ENCODE measurements at regions not wholly inside any gene's neighbourhood (a gene's known extent, or its start where the extent isn't known, plus 50 kb on each side); places are given as distances from the start of the nearest gene placed in this dataset.

- H3K27me3 ChIP-seq (ENCODE audit: control insufficient read depth in 2 of 2, insufficient read depth in 2 of 2, low read length in 2 of 2) = no peaks in the 10 kb centered on the region
- peak overlapping the region in 1 of 2 donors; percentile 53 for H3K27ac ChIP-seq (ENCODE audit: low read depth in 1 of 2, low read length in 2 of 2)
- Mint-ChIP-seq H3K4me3 (no peak overlapping the region), H3K27ac (peak overlapping the region in 3 of 7 donors; percentile 25 to 76 (median 60)), H3K36me3 (peaks cover 0 to 2% of the 10 kb centered on the region in 2 donors), H3K27me3 (ENCODE audit: low read depth in 3 of 3) (peaks cover 3 to 9% (median 6%) of the 10 kb centered on the region in 3 donors), H3K4me1 (peaks cover 45% of the 10 kb centered on the region), H3K9me3 (peaks cover 6 to 14% (median 9%) of the 10 kb centered on the region in 7 donors)
- H3K79me2 ChIP-seq (ENCODE audit: insufficient read depth, low read length) = no peaks in the 10 kb centered on the region
- H3K4me2 ChIP-seq (replicated peaks; ENCODE audit: extremely low read depth, low read length, poor library complexity, severe bottlenecking) = no peak overlapping the region
- intact Hi-C loops (cut with micrococcal nuclease) = no loop called here
- no peaks in the 10 kb centered on the region for H3K36me3 ChIP-seq (replicated peaks in 1 of 2; ENCODE audit: control insufficient read depth in 1 of 2, insufficient read depth in 2 of 2, low read length in 2 of 2)
- H3K4me3 ChIP-seq (replicated peaks in 1 of 3; ENCODE audit: low read depth in 2 of 3, low read length in 3 of 3) = no peak overlapping the region
- no peaks in the 10 kb centered on the region for H3K9me3 ChIP-seq (replicated peaks in 1 of 2; ENCODE audit: control insufficient read depth in 1 of 2, insufficient read depth in 1 of 2, low read length in 2 of 2)
- no peak for TF ChIP-seq CTCF (IDR thresholded peaks at IDR 0.05)
- H3K4me1 ChIP-seq (ENCODE audit: control insufficient read depth in 1 of 2, insufficient read depth in 2 of 2, low read length in 2 of 2) = peaks cover 43 to 44% of the 10 kb centered on the region in 2 donors
- DNase-seq = no peak
- no peaks in the 10 kb centered on the region for H4K20me1 ChIP-seq (ENCODE audit: insufficient read depth, low read length)
- no peak overlapping the region for H3K9ac ChIP-seq (ENCODE audit: insufficient read depth, low read length, poor library complexity, severe bottlenecking)
- WGBS (ENCODE audit: insufficient coverage) = 100% methylated on average over 1 of the region's 5 CpGs
- no peak overlapping the region for H2AFZ ChIP-seq (ENCODE audit: insufficient read depth, low read depth, low read length, poor library complexity, severe bottlenecking)
Observed at GRCh38 chr11:119505071-119505470, 82.1 kb upstream of the THY1 start.

- Mint-ChIP-seq H3K4me1 (peaks cover 38% of the 10 kb centered on the region), H3K27me3 (ENCODE audit: low read depth in 3 of 3) (peaks cover 3 to 9% (median 6%) of the 10 kb centered on the region in 3 donors), H3K27ac (peak overlapping the region in 4 of 7 donors; percentile 38 to 63 (median 56)), H3K4me3 (no peak overlapping the region), H3K9me3 (peaks cover 2 to 11% (median 4%) of the 10 kb centered on the region in 7 donors), H3K36me3 (peaks cover 0 to 2% of the 10 kb centered on the region in 2 donors)
- no CpG with 5 or more reads among the region's 1 CpG for WGBS (ENCODE audit: insufficient coverage)
- Histone ChIP-seq H4K20me1 (ENCODE audit: insufficient read depth, low read length) (no peaks in the 10 kb centered on the region), H3K27me3 (ENCODE audit: control insufficient read depth in 2 of 2, insufficient read depth in 2 of 2, low read length in 2 of 2) (peaks cover 0 to 3% of the 10 kb centered on the region in 2 donors), H3K79me2 (ENCODE audit: insufficient read depth, low read length) (no peaks in the 10 kb centered on the region), H3K9me3 (replicated peaks in 1 of 2; ENCODE audit: control insufficient read depth in 1 of 2, insufficient read depth in 1 of 2, low read length in 2 of 2) (no peaks in the 10 kb centered on the region), H2AFZ (ENCODE audit: insufficient read depth, low read depth, low read length, poor library complexity, severe bottlenecking) (no peak overlapping the region), H3K9ac (ENCODE audit: insufficient read depth, low read length, poor library complexity, severe bottlenecking) (no peak overlapping the region), H3K4me3 (replicated peaks in 1 of 3; ENCODE audit: low read depth in 2 of 3, low read length in 3 of 3) (peak overlapping the region in 1 of 3 experiments; percentile 2), H3K27ac (ENCODE audit: low read depth in 1 of 2, low read length in 2 of 2) (peak overlapping the region in 1 of 2 donors; percentile 53), H3K4me1 (ENCODE audit: control insufficient read depth in 1 of 2, insufficient read depth in 2 of 2, low read length in 2 of 2) (peaks cover 36 to 37% of the 10 kb centered on the region in 2 donors), H3K4me2 (replicated peaks; ENCODE audit: extremely low read depth, low read length, poor library complexity, severe bottlenecking) (no peak overlapping the region), H3K36me3 (replicated peaks in 1 of 2; ENCODE audit: control insufficient read depth in 1 of 2, insufficient read depth in 2 of 2, low read length in 2 of 2) (no peaks in the 10 kb centered on the region)
- peak; percentile 20 to 74 (median 64) for DNase-seq
- intact Hi-C loops (cut with micrococcal nuclease) = no loop called here
- no peak for TF ChIP-seq CTCF (IDR thresholded peaks at IDR 0.05)
Observed at GRCh38 chr11:119504371-119504770, 81.4 kb upstream of the THY1 start.
